Effector memory CD4-positive, alpha-beta T cell (primary cell): ENCODE measurements at regions not wholly inside any gene's neighbourhood (a gene's known extent, or its start where the extent isn't known, plus 50 kb on each side); places are given as distances from the start of the nearest gene placed in this dataset.

Source experiments
- DNase-seq, 3 donors: peaks; one replicate each; pipeline ENCODE4 v3.0.0-alpha.2; 2020
- H3K27ac ChIP-seq: 2 replicates; pipeline ENCODE4 v1.7.0; 2013; ENCODE audit warnings: mild to moderate bottlenecking, low read length, moderate library complexity; ENCODE audit not compliant: insufficient read depth, poor library complexity, severe bottlenecking
- H3K27me3 ChIP-seq: replicated peaks from 2 replicates; pipeline ENCODE4 v1.7.0; 2013; ENCODE audit warnings: mild to moderate bottlenecking, low read length; ENCODE audit not compliant: insufficient read depth, control insufficient read depth, poor library complexity, severe bottlenecking
- H3K36me3 ChIP-seq: 2 replicates; pipeline ENCODE4 v1.7.0; 2013; ENCODE audit warnings: mild to moderate bottlenecking, low read length, moderate library complexity; ENCODE audit not compliant: control insufficient read depth, insufficient read depth
- H3K4me1 ChIP-seq: 2 replicates; pipeline ENCODE4 v1.7.0; 2013; ENCODE audit warnings: low read length, mild to moderate bottlenecking; ENCODE audit not compliant: control insufficient read depth, insufficient read depth, poor library complexity, severe bottlenecking
- H3K4me3 ChIP-seq: 2 replicates; pipeline ENCODE4 v1.7.0; 2013; ENCODE audit warnings: low read length, low read depth, mild to moderate bottlenecking; ENCODE audit not compliant: insufficient read depth, poor library complexity, severe bottlenecking
- H3K9me3 ChIP-seq: 2 replicates; pipeline ENCODE4 v1.7.0; 2013; ENCODE audit warnings: mild to moderate bottlenecking, low read length, moderate library complexity; ENCODE audit not compliant: control insufficient read depth

DNA sequence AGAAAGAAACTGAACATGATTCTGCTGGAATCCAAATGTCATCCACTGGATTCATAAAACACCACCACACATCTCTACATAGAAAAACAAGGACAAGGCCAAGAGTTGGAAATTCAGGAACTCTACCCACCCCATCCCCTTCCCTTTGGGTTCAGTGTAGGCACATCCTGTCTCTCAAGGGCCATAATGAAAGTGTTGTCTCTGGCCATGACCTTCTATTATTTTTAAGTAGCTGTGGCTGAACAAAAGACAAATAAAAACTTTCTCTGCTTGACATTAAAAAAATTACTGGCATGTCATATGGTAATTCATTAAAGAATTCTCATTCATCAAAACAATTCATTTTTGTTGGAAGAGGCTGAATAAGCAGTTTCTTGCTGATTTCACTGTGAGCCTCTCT is 54.9 kb upstream of the ZBTB18 start:
- no peaks in the 10 kb centered on the region for H3K36me3 ChIP-seq
- H3K27me3 ChIP-seq, result no peaks in the 10 kb centered on the region
- no peaks in the 10 kb centered on the region for H3K4me1 ChIP-seq
- H3K27ac ChIP-seq, result no peak overlapping the region
- DNase-seq, result no peak
- H3K4me3 ChIP-seq, result no peak overlapping the region
- no peaks in the 10 kb centered on the region for H3K9me3 ChIP-seq

DNA sequence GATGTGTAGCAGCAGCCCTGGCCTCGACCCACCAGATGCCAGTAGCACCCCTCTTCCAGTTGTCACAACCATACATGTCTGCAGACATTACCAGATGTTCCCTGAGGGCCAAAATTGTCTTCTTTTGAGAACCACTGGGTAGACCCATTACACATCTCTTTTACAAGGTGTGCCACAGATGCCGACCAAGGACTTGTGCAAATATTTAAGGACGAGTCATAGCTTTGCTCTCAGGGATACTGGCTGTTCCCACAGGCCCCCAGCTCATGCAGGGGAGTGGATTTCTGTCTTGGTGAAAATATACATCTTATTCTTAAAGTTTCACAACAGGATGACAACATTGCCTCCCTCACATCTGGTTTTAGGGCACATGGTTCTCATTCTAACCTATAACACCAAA is 59.4 kb upstream of the ZBTB18 start:
- H3K4me1 ChIP-seq, result no peaks in the 10 kb centered on the region
- no peaks in the 10 kb centered on the region for H3K36me3 ChIP-seq
- DNase-seq, result no peak
- no peak overlapping the region for H3K4me3 ChIP-seq
- no peak overlapping the region for H3K27ac ChIP-seq
- no peaks in the 10 kb centered on the region for H3K27me3 ChIP-seq
- H3K9me3 ChIP-seq, result no peaks in the 10 kb centered on the region

DNA sequence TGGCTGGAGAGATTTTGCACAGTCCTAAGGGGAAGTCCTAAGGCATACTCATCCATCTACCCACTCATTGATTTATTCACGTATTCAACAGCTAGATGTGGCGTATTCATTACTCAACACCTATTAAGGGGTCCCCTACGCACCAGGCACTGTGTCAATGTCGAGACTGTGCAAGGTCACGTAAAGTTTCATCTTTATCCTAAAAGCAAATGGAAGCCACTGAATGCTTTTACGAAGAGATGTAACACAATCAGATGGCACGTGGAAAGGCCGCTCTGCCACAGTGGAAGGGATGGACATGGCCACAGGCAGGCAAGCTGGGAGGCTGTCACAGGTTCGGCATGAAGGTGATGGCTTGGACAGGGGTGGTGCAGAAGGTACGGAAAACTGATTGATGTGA is 66.3 kb upstream of the ZBTB18 start:
- Histone ChIP-seq H3K27ac (no peak overlapping the region), H3K27me3 (no peaks in the 10 kb centered on the region), H3K4me1 (no peaks in the 10 kb centered on the region), H3K36me3 (no peaks in the 10 kb centered on the region), H3K9me3 (no peaks in the 10 kb centered on the region), H3K4me3 (no peak overlapping the region)
- no peak for DNase-seq

DNA sequence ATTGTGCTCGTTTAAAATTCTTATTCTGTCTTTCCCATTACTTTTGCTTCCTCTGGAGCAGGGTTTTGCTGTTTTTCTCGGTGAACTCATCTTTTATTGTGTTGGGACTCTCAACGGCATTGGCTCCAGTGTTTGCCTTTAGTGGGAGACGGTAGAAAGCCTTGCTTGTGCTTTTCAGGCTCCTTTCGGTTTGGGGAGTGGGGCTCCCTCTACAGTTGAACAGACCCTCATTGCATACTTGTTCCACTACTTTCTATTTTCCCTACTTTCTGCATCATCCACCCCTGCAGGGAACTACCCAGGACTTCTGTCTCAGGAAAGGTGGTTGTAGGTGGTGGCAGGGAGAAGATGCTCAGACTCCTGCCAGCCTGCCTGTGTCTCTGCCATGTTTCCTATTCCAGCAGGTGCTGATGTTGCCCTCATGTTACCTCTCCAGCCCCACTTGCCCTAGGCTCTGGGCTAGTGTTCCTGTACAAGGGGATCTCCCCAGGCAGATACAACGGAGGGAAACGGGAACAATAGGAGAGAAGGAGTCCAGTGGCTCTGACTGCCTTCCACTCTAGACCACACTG is 68.5 kb upstream of the ZBTB18 start:
- Histone ChIP-seq H3K27me3 (no peaks in the 10 kb centered on the region), H3K4me1 (no peaks in the 10 kb centered on the region), H3K36me3 (no peaks in the 10 kb centered on the region), H3K4me3 (no peak overlapping the region), H3K27ac (no peak overlapping the region), H3K9me3 (no peaks in the 10 kb centered on the region)
- DNase-seq, result no peak

DNA sequence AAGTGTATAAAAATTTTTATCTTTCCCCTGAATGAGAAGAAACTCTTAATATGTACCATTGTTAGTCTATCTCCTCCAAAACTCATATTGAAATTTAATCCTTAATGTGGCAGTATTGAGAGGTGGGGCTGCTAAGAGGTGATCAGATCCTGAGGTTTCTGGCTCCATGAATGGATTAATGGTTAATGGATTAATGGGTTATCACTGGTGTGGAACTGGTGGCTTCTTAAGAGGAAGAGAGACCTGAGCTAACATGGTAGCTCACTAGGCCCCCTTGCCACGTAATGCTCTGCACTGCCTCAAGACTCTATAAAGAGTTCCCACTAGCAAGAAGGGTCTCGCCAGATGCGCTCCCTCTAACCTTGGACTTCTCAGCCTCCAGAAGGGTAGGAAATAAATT is 70.6 kb upstream of the ZBTB18 start:
- no peaks in the 10 kb centered on the region for H3K27me3 ChIP-seq
- DNase-seq, result no peak
- H3K27ac ChIP-seq, result no peak overlapping the region

DNA sequence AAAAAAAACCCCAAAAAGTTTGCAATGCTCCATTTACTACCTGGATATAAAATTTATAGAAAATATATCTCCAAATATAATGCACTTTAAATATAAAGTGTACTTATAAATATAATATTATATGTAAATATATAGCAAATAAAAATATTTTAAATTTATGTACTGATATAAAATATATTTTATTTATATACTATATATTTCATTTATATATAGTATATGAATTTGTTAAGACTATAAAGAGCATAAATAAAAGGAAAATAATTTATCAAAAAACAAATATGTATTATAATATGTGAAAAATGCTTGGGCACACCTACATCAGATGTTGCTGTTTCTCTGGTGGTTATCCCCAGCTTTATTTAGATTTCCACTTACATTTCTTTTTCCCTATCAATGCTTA is 71.0 kb upstream of the ZBTB18 start:
- no peak for DNase-seq
- H3K4me1 ChIP-seq, result no peaks in the 10 kb centered on the region
- no peaks in the 10 kb centered on the region for H3K9me3 ChIP-seq
- no peaks in the 10 kb centered on the region for H3K36me3 ChIP-seq
- no peak overlapping the region for H3K4me3 ChIP-seq
- no peaks in the 10 kb centered on the region for H3K27me3 ChIP-seq
- H3K27ac ChIP-seq, result no peak overlapping the region

More for the DNA sequence above, 70.6 kb upstream of the ZBTB18 start:
- Histone ChIP-seq H3K9me3 (no peaks in the 10 kb centered on the region), H3K4me3 (no peak overlapping the region), H3K4me1 (no peaks in the 10 kb centered on the region), H3K36me3 (no peaks in the 10 kb centered on the region)

DNA sequence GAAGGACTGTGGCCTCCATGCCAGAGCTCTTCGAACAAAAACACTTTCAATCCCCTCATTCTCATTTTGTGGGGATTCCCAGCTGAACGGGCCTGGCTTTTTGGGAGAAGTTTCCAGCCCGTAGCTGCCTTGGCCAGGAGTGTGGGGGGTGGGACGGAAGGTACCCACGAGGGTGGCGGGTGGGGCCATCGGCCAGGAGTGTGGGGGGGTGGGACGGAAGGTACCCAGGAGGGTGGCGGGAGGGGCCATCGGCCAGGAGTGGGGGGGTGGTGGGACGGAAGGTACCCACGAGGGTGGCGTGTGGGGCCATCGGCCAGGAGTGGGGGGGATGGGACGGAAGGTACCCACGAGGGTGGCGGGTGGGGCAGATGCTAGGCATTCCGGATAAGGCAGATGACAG is 71.7 kb upstream of the ZBTB18 start:
- H3K36me3 ChIP-seq, result no peaks in the 10 kb centered on the region
- no peak overlapping the region for H3K4me3 ChIP-seq
- H3K27ac ChIP-seq, result no peak overlapping the region
- H3K27me3 ChIP-seq, result no peaks in the 10 kb centered on the region
- no peaks in the 10 kb centered on the region for H3K9me3 ChIP-seq
- no peaks in the 10 kb centered on the region for H3K4me1 ChIP-seq
- no peak for DNase-seq

DNA sequence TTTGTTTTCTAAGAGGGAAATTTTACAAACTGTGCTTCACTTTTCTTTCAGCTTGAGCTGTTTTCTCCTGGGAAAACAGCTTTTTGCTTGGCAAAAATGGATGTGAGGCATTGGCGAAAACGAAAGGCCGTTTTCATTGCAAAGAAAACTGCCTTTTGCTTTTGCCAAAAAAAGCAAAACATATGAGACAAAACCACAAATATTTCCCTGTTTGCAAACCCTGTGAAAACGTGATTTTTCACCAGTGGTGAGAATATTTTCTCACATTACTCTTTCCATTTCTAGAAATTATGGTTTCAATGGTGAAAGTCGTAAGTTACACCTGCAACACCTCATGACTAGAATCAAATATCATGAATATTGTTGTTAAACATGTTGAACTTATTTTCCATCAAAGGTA is 74.0 kb upstream of the ZBTB18 start:
- no peaks in the 10 kb centered on the region for H3K9me3 ChIP-seq
- H3K27me3 ChIP-seq, result no peaks in the 10 kb centered on the region
- no peak overlapping the region for H3K27ac ChIP-seq
- no peaks in the 10 kb centered on the region for H3K4me1 ChIP-seq
- H3K4me3 ChIP-seq, result no peak overlapping the region
- no peak for DNase-seq
- no peaks in the 10 kb centered on the region for H3K36me3 ChIP-seq

DNA sequence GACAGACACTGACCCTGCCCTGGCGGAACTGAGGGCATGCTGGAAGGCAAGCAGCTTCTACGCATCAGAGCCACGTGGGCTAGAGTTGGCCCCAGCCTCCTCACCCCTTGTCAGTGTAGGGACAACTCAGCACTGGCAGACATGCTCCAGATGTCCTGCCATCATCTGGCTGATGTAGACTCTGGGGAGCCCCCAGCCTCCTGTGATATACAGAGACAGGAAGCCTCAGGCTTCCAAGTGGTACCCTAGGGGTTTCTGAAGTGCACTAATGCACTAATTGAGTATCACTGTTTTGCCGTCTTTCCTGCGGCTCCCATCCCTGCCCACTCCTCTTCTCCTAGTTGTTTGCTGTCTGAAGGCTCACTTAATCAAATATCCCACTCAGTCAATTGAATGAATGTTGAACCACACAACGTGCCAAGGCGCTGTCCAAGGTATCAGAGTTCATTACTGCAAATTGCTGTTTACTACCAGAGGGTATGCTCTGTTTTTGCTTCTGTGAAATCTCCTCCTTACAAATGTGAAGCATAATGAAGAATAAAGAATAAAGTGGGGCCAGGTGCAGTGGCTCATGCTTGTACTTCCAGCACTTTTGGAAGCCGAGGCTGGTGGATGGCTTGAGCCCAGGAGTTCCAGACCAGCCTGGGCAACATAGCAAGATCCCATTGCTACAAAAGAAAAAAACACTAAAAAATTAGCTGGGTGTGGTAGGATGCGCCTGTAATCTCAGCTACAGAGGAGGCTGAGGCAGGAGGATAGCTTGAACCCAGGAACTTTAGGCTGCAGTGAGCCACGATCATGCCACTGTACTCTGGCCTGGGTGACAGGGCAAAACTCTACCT is 76.4 kb upstream of the ZBTB18 start:
- Histone ChIP-seq H3K4me3 (no peak overlapping the region), H3K27ac (no peak overlapping the region), H3K4me1 (no peaks in the 10 kb centered on the region), H3K27me3 (no peaks in the 10 kb centered on the region), H3K9me3 (no peaks in the 10 kb centered on the region), H3K36me3 (no peaks in the 10 kb centered on the region)
- DNase-seq, result no peak

DNA sequence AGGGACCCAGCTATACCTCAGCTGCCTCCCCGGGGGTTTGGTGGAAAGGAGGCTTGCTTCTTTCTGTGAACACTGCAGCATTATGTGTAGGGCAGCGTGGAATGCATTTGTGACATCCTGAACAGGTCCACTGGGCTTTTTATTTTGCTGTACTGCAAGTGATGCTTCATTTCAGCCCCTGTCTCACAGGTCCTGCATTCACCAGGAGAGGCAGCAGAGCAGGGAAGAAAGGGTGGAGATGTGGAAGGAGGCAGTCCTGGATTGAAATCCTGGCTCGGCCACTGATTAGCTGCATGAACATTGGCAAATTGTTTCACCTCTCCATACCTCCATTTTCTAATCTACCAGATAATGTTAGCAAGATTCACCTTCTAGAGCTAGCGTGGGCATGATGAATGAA is 77.9 kb upstream of the ZBTB18 start:
- H3K27me3 ChIP-seq, result no peaks in the 10 kb centered on the region
- no peaks in the 10 kb centered on the region for H3K4me1 ChIP-seq
- no peak for DNase-seq
- H3K9me3 ChIP-seq, result no peaks in the 10 kb centered on the region
- no peak overlapping the region for H3K4me3 ChIP-seq
- no peak overlapping the region for H3K27ac ChIP-seq
- H3K36me3 ChIP-seq, result no peaks in the 10 kb centered on the region
